B cell (primary cell): ENCODE measurements at regions not wholly inside any gene's neighbourhood (a gene's known extent, or its start where the extent isn't known, plus 50 kb on each side); places are given as distances from the start of the nearest gene placed in this dataset.

Experiments used
- ATAC-seq: fragments of 200-7000 bp; cut with Tn5 transposase; one replicate; pipeline ENCODE4 v1.10.0; 2021; ENCODE audit warnings: low read depth, mild to moderate bottlenecking, moderate number of reproducible peaks, moderate library complexity
- CTCF ChIA-PET: fragments of 350-600 bp; sonication (Branson Sonifier 250); formaldehyde crosslinking; loops from one replicate; lab custom pipeline; 2021; ENCODE audit warnings: antibody characterized with exemption, inconsistent platforms; lab: Charles Lee
- POLR2A ChIA-PET: fragments of 350-600 bp; sonication (Branson Sonifier 250); formaldehyde crosslinking; loops from one replicate; lab custom pipeline; 2021; ENCODE audit warnings: antibody characterized with exemption; lab: Charles Lee
- DNase-seq: peaks from one replicate; pipeline ENCODE4 v3.0.0; 2013
- H2AFZ ChIP-seq: 2 replicates; pipeline ENCODE4 v1.6.1; 2012; ENCODE audit warnings: mild to moderate bottlenecking, low read depth, low read length; ENCODE audit not compliant: insufficient read depth, poor library complexity, severe bottlenecking
- H3K27ac ChIP-seq, 2 donors: 1 replicate in 1 of 2; 2 replicates in 1 of 2; pipeline ENCODE4 v1.5.1; 2012 to 2013; ENCODE audit warnings: low read length in 2 of 2, mild to moderate bottlenecking in 2 of 2, moderate library complexity in 1 of 2
- H3K27me3 ChIP-seq, 4 experiments: fragments of 200-600 bp in 1 of 4; sonication (generic) in 1 of 4; replicated peaks in 1 of 4; 1 replicate in 2 of 4; 2 replicates in 2 of 4; pipeline versions ENCODE4 v1.6.1 to v1.7.0; 2013 to 2016; ENCODE audit warnings: low read length in 3 of 4, mild to moderate bottlenecking in 2 of 4, mixed read lengths in 1 of 4, moderate library complexity in 1 of 4; ENCODE audit not compliant: insufficient read depth in 4 of 4, control insufficient read depth in 3 of 4; ENCODE audit errors: control extremely low read depth in 1 of 4
- H3K36me3 ChIP-seq, 2 experiments: replicated peaks in 1 of 2; 1 replicate in 1 of 2; 2 replicates in 1 of 2; pipeline versions ENCODE4 v1.6.1 to v1.7.1; 2013; ENCODE audit warnings: low read length in 1 of 2; ENCODE audit not compliant: insufficient read depth in 2 of 2, control insufficient read depth in 1 of 2; ENCODE audit errors: control extremely low read depth in 1 of 2, extremely low read depth in 1 of 2
- H3K4me1 ChIP-seq, 2 donors: fragments of 200-600 bp in 1 of 2; sonication (generic) in 1 of 2; 1 replicate in 1 of 2; 2 replicates in 1 of 2; pipeline versions ENCODE4 v1.5.1 to v1.6.1; 2013 to 2017; ENCODE audit warnings: low read length in 2 of 2; ENCODE audit not compliant: control insufficient read depth in 2 of 2, insufficient read depth in 2 of 2
- H3K4me2 ChIP-seq: replicated peaks from 2 replicates; pipeline ENCODE3; 2012; ENCODE audit warnings: mild to moderate bottlenecking, low read depth, low read length; ENCODE audit not compliant: poor library complexity, severe bottlenecking
- H3K4me3 ChIP-seq, 5 experiments: fragments of 200-600 bp in 1 of 5; sonication (generic) in 1 of 5; 1 replicate in 3 of 5; 2 replicates in 2 of 5; pipeline versions ENCODE4 v1.5.1 to v1.7.0; 2011 to 2016; ENCODE audit warnings: low read length in 4 of 5, mild to moderate bottlenecking in 4 of 5, low read depth in 2 of 5, control low read depth in 1 of 5, moderate library complexity in 1 of 5; ENCODE audit not compliant: insufficient read depth in 1 of 5; ENCODE audit errors: control extremely low read depth in 1 of 5, extremely low read depth in 1 of 5
- H3K79me2 ChIP-seq: fragments of 200-600 bp; sonication (generic); one replicate; pipeline ENCODE4 v1.6.0; 2016; ENCODE audit warnings: low read length; ENCODE audit not compliant: control insufficient read depth, insufficient read depth
- H3K9ac ChIP-seq: fragments of 200-600 bp; sonication (generic); 2 replicates; pipeline ENCODE4 v1.6.1; 2017; ENCODE audit warnings: mild to moderate bottlenecking, low read length, moderate library complexity
- H3K9me3 ChIP-seq, 3 donors: one replicate each; pipeline versions ENCODE4 v1.6.1 to v1.7.1; 2013; ENCODE audit warnings: low read length in 2 of 3; ENCODE audit not compliant: control insufficient read depth in 2 of 3, insufficient read depth in 1 of 3; ENCODE audit errors: control extremely low read depth in 1 of 3
- H4K20me1 ChIP-seq: 2 replicates; pipeline ENCODE4 v1.6.0; 2012; ENCODE audit warnings: mild to moderate bottlenecking, low read length; ENCODE audit not compliant: insufficient read depth, control insufficient read depth, poor library complexity, severe bottlenecking
- H3K27ac Mint-ChIP-seq: one replicate; pipeline ENCODE4 v1.8.0; 2021; ENCODE audit warnings: mixed read lengths
- H3K27me3 Mint-ChIP-seq: one replicate; pipeline ENCODE4 v1.8.0; 2021; ENCODE audit warnings: mixed read lengths
- H3K4me1 Mint-ChIP-seq: one replicate; pipeline ENCODE4 v1.8.0; 2021; ENCODE audit warnings: mixed read lengths
- H3K4me3 Mint-ChIP-seq: one replicate; pipeline ENCODE4 v1.8.0; 2021; ENCODE audit warnings: mixed read lengths
- H3K9me3 Mint-ChIP-seq: one replicate; pipeline ENCODE4 v1.8.0; 2022; ENCODE audit warnings: mixed read lengths; ENCODE audit not compliant: insufficient read depth
- EZH2 ChIP-seq: IDR thresholded peaks from 2 replicates; pipeline ENCODE4 v1.6.1; 2012; ENCODE audit warnings: borderline replicate concordance, low read depth, mild to moderate bottlenecking, moderate library complexity, low read length; ENCODE audit not compliant: insufficient read depth, poor library complexity, severe bottlenecking
- WGBS: methylation state at CpG from one replicate; pipeline ENCODE4 v1.1.5; 2013; ENCODE audit warnings: missing lambda C conversion rate; ENCODE audit not compliant: insufficient coverage; 5-methylcytosine and 5-hydroxymethylcytosine counted together
- intact Hi-C: fragments of 100-400 bp; cut with micrococcal nuclease; formaldehyde crosslinking; loops from one replicate; pipeline ENCODE4 v1.10.0; 2022
- TF ChIP-seq, protein P1 (sequence below): fragments of 200-600 bp; IDR thresholded peaks from one replicate; pipeline ENCODE4 v1.8.0; 2022; ENCODE audit warnings: antibody characterized with exemption, mild to moderate bottlenecking

- intact Hi-C loops: no loop called here
- peaks cover 11% of the 10 kb centered on the region for H3K27me3 Mint-ChIP-seq
- no peaks in the 10 kb centered on the region for H3K79me2 ChIP-seq
These were observed 369.8 kb downstream of the SV2B start for GRCh38 chr15:91469632-91470567.

DNA sequence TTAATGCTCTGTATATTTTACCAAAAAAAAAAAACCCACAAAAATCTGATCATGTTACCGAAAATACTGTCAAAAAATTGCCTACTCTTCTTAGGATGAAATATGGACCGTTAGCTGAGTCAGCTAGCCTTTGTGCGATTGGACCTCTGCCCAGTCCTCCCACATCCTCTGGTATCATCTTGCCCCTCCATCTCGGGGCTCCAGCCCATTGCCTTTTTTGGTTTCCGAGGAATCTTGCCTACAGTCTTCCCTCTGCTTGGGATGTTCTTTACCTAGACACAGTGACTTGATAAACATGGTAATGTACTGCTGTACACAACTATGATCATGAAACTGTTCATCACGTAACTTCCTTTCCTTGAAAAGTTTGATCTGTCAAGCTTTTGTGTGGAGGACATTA is 371.4 kb downstream of the SV2B start:
- H3K36me3 ChIP-seq: no peaks in the 10 kb centered on the region
- H3K9me3 ChIP-seq: no peaks in the 10 kb centered on the region
- no peak overlapping the region for H3K4me3 ChIP-seq
- no peaks in the 10 kb centered on the region for H3K4me1 Mint-ChIP-seq
- intact Hi-C loops: no loop called here
- POLR2A ChIA-PET: no interaction called here
- no peak overlapping the region for H3K27ac ChIP-seq
- H3K79me2 ChIP-seq: no peaks in the 10 kb centered on the region
- DNase-seq (no peak), ATAC-seq (no peak)
- H2AFZ ChIP-seq: no peak overlapping the region
- H3K4me3 Mint-ChIP-seq: no peak overlapping the region
- no peaks in the 10 kb centered on the region for H4K20me1 ChIP-seq
- no peak overlapping the region for H3K4me2 ChIP-seq
- CTCF ChIA-PET: no interaction called here
- no peaks in the 10 kb centered on the region for H3K27me3 ChIP-seq
- H3K9ac ChIP-seq: no peak overlapping the region
- H3K27ac Mint-ChIP-seq: peak overlapping the region; percentile 11
- no peaks in the 10 kb centered on the region for H3K4me1 ChIP-seq
- TF ChIP-seq EZH2: no peak
- TF ChIP-seq, protein P1, sequence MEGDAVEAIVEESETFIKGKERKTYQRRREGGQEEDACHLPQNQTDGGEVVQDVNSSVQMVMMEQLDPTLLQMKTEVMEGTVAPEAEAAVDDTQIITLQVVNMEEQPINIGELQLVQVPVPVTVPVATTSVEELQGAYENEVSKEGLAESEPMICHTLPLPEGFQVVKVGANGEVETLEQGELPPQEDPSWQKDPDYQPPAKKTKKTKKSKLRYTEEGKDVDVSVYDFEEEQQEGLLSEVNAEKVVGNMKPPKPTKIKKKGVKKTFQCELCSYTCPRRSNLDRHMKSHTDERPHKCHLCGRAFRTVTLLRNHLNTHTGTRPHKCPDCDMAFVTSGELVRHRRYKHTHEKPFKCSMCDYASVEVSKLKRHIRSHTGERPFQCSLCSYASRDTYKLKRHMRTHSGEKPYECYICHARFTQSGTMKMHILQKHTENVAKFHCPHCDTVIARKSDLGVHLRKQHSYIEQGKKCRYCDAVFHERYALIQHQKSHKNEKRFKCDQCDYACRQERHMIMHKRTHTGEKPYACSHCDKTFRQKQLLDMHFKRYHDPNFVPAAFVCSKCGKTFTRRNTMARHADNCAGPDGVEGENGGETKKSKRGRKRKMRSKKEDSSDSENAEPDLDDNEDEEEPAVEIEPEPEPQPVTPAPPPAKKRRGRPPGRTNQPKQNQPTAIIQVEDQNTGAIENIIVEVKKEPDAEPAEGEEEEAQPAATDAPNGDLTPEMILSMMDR: no peak
- WGBS: 19% methylated on average over 3 of the region's 6 CpGs
- H3K9me3 Mint-ChIP-seq: no peaks in the 10 kb centered on the region
- H3K27me3 Mint-ChIP-seq: peaks cover 11% of the 10 kb centered on the region

More at GRCh38 chr15:91469632-91470567, 369.8 kb downstream of the SV2B start:
- no peak overlapping the region for H3K4me2 ChIP-seq
- no peak overlapping the region for H3K4me3 ChIP-seq
- H3K27ac Mint-ChIP-seq: no peak overlapping the region
- H3K9me3 Mint-ChIP-seq: no peaks in the 10 kb centered on the region
- ATAC-seq (no peak), DNase-seq (no peak)
- no peak overlapping the region for H3K9ac ChIP-seq
- CTCF ChIA-PET: no interaction called here
- no peaks in the 10 kb centered on the region for H3K27me3 ChIP-seq
- H3K36me3 ChIP-seq: no peaks in the 10 kb centered on the region
- 71% methylated on average over 6 of the region's 17 CpGs for WGBS
- H4K20me1 ChIP-seq: no peaks in the 10 kb centered on the region
- H2AFZ ChIP-seq: no peak overlapping the region
- POLR2A ChIA-PET: no interaction called here
- H3K27ac ChIP-seq: no peak overlapping the region
- H3K4me1 ChIP-seq: no peaks in the 10 kb centered on the region
- no peaks in the 10 kb centered on the region for H3K4me1 Mint-ChIP-seq
- no peak overlapping the region for H3K4me3 Mint-ChIP-seq
- no peaks in the 10 kb centered on the region for H3K9me3 ChIP-seq
- no peak for TF ChIP-seq EZH2
- TF ChIP-seq, protein P1: no peak
